ENCODE measurements at regions not wholly inside any gene's neighbourhood (a gene's known extent, or its start where the extent isn't known, plus 50 kb on each side); places are given as distances from the start of the nearest gene placed in this dataset.

GRCh38 chr2:177314722-177315264 lies 50.3 kb upstream of the NFE2L2 start:
- no peak for TF ChIP-seq CTCF (IDR thresholded peaks at IDR 0.05; ENCODE audit: insufficient read depth, low read depth, low read length)
- TF ChIP-seq EZH2 (IDR thresholded peaks at IDR 0.05; ENCODE audit: insufficient read depth, low read length), result no peak
